HG03135 (cell line): ENCODE measurements at regions not wholly inside any gene's neighbourhood (a gene's known extent, or its start where the extent isn't known, plus 50 kb on each side); places are given as distances from the start of the nearest gene placed in this dataset.

Experiments used
- ATAC-seq: cut with Tn5 transposase; IDR thresholded peaks from one replicate; pipeline ENCODE4 v1.9.1; 2021; ENCODE audit warnings: mild to moderate bottlenecking, moderate library complexity; ENCODE audit not compliant: unreplicated experiment

DNA sequence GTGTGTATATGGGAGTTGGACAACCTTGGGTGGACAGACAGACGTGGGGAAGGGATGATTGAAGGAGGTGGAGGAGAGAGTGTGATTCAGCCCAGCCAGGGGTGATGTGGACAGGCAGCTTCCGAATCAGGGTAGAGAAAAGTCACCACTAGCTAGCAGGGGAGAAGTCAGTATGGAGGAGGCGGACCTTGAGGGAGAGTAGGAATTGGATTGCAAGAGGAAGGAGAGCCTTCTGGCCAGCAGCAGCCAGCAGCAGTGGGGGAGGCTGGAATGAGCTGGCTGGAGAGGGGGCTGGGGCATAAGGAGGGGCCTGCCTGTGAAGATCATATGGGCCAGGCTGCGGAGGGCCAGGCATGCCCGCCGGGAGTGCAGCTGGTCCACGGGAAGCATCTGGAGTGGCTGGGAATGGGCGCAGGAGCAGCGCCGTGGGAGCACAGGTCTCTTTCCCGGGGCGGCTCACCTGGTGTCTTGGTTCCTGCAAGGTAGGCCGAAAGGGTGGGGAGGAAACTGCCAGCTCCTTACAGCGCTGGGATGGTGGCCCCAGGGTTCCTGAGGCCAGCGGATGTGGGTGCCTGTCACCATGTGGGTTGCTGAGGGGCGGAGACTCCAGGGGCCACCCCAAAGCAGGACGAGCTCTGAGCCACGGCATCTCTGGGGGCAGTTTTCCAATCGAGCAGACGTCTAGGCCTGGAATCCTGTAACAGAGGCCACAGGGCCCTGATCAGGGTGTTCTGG, 235.3 kb downstream of the SEC14L1 start:
- no peak for ATAC-seq

DNA sequence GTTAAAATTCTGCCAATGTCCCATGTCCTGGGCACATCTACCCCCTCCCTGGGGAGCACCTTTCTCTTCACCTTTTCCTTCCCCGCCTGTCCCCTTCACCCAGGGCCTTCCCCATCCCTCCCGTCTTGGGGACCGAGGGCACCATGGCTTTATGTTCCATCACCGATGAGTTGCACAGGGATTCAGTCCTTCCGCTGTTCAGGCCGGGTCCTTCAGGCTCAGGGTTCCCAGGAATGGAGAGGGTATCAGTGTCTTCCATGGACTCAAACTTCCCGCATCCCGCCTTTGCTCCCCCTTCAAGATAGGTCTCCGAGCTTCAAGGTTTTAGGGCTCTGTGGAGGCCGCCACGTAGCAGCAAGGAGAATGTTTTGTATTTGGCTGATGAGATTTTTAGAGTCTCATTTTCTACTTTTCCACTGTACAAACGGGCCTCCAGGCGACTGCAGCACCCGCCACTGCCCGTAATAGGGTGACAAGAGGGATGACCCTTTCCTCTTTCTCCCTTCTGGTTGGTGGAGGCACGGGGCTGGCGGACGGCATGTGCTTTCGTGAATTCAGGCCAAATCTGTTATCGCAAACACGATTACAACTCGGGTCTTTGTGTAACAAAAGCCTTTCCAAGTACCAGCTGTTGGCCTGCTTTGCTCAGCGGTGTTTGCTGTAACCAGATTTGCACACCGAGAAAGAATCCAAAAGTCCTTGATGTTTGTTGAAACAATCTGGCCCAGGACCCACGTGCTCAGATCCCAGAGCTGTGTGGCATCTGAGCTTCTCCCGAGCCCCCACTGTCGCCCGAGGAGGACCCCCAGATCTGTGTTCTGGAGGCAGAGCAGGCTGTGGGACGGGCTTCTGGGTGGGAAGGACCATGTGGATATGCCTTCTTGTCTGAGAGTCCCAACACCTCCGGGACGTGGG, 236.3 kb downstream of the SEC14L1 start:
- no peak for ATAC-seq

DNA sequence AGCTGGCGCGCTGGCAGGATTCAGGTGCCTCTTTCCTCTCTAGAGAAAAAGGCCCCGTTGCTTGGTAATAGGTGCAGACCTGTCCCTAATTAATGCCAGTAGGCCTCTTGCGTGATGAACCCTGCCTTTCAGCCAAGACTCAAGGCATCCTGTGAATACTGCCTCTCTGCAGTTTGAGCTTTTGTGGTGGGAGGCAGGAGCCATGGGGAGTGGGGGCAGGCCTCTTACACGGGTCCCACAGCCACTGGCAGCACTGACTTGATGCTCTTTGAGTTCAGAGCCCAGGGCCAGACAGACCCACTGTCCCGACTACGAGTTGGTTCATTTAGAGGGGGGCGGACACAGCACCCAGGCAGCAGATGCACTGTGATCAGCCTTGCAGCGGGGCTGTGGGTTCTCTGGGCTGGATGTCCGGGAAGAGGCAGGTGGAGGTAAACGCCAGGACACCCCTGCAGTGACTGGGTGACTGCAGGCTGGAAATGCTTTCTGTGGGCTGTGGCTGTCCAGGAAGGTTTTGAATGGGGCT, 237.0 kb downstream of the SEC14L1 start:
- ATAC-seq, result no peak

DNA sequence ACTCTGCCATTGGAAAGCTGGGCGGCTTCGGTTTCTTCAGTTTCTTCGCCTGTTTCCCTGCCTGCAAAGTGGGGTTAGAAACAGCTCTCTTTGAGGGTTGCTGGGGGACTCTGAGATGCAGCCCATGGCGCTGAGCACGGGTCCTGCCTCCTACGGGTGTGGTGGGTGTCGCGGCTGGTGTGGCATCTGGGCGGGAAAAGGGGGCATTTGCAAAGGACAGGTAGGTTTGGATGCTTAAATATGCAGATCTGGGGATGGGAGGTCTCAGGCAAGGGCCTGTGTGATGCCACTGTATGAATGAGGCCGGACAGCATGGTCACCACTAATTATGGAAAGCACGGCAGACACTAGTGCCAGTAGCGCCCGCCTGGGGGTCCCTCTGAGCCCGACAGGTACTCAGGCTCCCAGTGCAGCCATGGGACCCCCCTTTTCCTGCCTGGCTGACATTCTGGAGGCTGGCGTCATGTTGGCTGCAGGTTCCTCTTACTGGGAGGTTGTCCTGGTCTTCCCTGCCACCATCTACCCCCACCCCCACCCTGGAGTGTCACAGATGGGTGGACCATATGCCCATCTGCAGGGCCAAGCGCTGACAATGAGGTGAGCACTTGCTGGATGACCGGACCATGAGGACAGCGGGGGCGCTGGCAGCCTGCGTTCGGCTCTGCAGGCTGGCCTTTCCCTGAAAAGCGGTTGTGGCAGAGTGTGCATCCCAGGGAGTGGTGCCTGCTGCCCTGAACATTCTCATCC, 237.7 kb downstream of the SEC14L1 start:
- ATAC-seq, result no peak

DNA sequence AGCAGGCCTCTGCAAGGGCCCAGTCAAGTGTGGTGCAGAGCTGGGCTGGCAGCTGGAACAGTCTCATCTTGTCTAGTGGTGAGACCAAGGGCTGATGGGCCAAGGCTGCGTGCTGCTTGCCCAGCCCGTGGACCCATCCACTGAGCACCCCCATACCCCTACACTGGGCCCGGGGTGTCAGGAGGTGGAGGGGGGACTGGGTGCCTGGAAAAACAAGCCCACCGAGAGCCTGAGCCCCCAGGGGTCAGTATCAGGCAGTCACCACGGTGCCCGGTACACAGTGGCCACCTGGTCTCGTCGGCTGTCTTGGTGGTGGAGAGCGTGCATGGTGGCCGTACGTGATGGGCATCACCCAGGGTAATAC, 238.3 kb downstream of the SEC14L1 start:
- no peak for ATAC-seq

DNA sequence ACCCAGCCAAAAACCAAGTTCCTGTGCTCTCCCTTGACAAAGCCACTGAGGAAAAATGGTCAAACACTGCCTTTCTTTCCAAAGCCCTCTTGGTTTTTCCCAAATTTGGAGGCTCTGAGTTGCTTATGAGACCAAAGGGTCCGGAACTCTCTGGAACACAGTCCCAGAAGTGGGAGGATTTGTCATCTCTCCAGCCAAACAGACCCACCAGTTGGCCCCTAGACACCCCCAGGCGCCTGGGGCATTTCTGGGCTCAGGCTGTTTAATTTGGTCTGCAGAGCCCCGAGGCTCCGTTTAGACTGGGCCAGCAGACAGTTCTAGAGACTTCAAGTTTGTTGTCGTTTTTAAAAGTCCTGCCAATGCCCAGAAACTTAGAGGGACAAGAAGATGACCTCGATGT, 239.1 kb downstream of the SEC14L1 start:
- no peak for ATAC-seq

DNA sequence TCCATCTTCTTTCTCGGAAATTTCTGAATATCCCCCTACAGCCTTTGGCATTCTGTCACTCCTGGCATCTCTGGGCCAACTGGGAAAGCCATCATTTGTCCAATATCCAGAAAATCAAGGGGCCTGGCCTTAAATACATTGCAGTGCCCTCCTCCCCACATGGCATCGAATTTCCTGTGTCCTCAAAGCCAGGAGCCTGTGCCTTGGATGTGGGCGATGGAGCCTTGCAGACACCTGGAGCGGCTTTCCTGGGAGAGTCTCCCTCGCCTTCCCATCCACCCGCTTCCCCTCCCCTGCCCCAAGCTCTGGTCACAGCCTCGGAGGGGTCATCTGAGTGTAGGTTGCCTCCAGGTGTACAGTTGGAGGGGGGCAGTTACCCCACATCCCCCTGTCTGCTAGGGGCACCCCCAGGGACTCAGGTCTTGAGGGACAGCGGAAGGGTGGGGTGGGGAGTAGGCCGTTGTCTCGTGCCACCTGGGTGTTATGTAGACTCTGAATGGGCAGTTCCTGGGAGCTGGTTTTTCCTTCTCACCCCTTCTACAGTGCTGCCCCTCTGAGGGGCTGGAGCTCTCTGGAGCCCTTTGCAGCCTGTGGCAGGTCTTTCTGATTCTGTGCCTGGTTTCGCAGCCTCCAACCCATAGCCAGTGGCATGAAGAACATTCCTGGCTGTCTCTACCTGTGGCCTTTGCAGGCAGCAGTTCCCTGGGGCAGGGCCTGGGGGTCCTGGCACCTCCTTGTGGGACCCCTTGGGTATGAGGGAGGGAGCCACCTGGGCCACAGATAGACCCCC, 239.8 kb downstream of the SEC14L1 start:
- ATAC-seq, result no peak

DNA sequence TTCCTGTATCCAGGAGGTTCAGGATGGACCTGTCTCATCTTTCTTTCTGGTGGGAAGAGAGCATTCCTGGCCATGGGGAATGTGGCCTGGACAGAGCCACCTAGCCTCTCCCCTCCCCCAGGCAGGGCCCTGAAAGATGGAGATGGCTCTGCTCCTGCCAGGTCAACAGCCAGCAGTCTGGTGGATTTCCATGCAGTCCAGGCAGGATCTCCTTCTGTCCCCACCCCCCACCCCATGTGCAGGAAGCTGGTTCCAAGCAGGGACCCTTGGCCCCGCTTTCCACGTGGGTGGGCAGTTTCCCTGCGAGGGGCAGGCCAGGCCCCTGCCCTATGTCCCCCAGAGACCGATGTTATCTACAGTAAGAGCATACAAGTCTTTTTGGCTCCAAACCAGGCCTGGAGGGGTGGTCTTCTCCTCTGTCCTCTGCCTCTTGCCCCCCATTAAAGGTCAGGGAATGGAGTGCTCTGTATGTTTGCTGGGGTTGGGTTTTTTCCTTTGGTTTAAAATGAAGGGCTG, 240.5 kb downstream of the SEC14L1 start:
- no peak for ATAC-seq

DNA sequence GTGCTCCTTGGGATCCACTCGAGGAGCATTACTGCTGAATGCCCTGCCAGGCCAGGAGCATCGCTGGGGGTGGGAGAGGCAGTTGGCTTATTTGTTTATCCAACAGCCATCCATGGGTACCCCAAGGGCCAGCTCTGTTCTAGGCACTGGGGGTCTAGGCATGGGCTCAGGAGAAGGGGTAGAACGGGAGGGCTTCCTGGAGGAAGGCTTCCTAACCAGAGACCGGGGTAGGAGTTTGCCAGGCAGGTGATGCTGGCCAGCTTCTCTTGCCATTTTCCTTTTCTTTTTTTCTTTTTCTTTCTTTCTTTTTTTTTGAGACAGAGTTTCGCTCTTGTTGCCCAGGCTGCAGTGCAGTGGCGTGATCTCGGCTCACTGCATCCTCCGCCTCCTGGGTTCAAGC, 241.0 kb downstream of the SEC14L1 start:
- no peak for ATAC-seq

DNA sequence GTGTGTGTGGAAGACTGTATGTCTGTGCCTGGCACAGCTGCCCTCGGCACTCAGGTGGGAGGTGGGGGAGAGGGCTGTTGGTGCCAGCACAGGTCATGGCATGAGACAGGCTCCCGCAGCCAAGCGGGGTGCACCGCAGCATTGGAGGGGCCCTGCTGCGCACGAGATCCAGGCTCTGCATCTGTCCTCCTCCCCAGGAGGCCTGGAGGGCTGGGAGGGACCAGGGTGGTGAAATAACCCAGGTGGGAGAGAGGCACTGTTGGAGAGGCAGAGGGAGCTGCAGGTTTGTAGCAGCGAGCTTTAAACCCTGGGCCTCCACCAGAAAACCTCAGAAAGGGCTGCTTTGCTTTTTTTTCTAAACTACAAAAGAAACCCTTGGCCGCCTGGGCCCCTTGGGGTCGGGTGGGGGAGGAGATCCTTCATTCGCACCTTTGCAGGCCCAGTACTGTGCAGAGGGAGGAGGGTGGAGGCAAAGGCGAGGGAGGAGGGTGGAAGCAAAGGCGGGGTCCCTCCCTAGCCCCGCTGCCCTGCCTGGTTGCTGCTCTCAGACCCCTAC, 241.7 kb downstream of the SEC14L1 start:
- ATAC-seq, result no peak

DNA sequence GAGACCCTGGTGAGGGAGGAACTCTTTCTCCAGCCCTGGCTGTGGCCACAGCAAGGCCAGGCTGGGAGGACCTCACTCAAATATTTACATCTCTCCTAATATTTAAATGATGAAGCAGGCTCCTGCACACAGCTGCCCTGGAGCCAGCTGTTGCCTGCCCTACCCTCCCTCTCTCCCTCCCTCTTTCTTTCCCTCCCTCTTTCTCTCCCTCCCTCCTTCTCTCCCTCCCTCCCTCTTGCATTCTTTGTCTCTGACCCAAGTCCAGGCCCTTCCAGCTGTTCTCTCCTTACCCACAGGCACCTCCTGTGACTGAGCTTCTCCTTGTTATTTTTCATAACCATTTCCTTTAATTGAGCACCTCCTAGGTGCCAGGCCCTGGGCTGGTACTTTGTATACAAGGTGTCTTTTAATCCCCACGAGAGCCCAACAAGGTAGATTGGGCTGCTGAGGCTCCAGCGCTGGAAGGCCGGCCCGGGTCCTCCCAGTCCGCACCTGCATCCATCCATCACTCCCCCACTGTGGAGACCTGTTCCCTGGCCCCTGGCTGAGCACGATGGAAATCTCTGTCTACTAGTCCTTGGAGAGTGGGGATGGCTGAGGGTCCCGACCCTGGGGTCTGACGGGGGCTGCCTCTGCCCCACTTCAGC, 242.3 kb downstream of the SEC14L1 start:
- ATAC-seq, result no peak

DNA sequence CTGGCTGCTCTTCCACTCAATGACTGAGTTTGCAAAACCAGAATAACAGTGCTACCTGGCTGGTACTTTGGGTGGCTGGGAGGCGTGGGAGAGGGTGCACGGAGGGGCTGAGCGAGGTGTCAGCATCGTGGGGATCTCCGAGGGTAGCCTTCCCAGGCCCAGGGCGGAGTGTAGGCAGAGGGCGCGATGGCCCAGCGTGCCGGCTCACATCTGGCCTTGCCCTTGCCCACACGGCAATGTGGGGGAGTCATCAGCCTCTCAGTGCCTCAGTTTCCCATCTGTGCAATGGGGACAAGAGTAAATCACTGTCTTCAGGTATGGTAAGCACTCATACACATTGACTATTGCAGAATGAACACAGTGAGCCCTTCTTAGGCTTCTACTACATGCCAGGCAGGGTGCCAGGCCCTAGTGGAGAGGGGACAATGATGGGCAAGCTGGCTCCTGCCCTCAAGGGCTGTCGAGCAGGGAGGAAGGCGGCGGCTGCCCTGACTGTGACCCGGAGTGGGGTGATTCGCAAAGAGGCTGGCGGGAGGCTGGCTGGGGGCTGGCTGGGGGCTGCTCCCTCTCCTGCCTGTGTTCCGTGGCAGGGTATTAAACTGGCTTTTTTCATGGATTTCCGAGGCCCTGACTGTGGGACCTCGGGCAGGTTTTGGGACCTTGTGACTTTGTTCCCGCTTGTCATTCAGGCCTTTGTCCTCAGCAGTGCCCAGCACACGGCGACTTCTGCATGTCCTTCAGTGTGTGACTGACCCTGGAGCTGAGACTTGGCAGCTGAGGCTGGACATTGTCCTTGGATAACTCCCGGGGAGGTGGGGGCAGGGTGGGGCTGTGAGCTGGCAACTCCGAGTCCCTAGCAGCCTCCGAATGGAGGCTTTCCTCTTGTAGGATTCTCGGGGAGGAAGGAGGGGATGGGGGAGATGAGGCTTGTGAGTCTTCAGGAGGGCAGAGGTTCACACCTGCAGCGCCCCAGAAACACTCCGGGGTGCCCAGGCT, 243.1 kb downstream of the SEC14L1 start:
- ATAC-seq, result no peak

DNA sequence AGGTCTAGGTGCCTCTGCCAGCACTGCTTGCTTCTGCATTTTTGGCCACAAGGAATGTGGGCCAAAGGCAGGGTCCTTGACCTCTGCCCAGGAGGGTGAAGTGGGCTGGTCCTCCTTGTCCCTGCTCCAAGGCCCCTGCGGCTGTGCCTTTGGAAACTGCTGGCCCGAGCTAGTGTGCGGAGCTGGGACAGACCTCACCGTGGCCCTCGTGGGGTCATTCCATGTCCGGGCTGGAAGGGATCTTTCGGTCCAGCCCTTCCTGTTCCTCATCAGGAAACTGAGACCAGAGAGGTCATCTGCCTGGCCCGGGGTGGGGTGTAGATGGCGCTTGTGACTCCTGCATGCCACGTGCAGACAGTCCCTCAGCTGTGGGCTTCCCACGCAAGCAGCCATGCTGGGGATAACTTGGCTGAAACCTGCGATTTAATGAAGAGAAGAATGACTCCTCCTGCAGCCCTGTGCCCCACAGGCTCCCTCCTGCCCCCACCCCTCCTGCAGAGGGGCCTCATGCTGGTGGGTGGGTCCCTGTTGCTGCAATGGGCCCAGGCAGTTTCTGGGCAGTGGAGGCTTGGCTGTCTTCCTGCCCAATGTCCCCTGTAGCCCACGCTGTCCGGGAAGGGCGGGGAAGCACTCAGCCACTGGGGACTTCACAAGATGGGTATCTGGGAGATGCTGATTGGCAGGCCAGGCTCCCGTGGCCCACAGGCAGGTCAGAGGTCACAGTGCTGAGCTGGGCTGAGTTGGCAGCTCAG, 245.2 kb downstream of the SEC14L1 start:
- ATAC-seq, result no peak

DNA sequence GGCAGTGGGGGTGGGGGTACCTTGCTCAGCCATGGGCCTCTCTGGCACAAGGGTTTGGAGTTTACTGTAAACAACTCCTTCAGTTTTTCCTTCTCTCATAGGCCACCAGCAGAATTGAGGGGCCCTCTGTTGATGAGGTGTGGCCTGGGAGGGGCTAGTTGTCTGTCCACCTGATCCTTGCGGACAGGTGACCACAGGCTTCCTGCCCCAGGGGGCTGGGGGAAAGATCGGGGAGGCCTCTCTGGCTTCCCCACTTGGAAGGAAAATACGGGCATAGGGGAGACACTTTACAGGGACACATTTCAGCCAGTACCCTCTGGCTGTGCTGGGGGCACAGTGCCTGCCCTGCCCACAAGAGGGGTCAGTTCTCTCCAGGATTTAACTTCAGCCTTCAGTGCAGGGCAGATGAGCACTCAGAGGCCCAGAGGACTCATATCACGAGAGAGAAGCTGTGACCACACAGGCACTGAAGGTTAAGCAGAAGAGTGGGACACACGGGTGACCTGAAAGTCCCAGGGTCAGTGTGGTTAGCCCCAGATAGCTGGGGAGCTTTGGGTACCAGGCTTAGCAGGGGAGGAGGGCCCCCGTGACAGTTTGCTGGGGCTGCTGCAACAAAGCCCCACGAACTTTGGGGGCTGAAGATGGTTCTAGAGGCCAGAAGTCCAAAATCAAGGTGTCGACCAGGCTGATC, 245.9 kb downstream of the SEC14L1 start:
- no peak for ATAC-seq

DNA sequence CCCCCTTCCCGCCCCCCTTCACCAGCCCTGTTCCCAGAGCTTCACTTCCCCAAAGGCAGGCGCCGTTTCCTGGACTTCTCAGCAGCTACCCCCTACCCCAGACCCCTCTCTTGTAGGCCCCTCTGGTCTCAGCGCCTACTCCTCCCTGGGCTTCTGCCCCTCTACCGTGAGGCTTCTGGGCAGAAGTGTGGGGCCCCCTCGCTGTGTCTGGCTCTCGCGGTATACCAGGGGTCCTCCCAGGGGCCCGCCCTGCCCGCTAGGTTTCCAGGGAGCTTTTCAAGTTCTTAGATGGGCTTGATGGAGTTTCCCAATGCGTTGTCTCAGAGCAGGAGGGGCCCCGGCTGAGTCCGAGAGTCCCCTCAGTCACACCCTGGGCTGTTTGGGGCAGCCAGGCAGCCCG, 247.1 kb downstream of the SEC14L1 start:
- ATAC-seq, result no peak

DNA sequence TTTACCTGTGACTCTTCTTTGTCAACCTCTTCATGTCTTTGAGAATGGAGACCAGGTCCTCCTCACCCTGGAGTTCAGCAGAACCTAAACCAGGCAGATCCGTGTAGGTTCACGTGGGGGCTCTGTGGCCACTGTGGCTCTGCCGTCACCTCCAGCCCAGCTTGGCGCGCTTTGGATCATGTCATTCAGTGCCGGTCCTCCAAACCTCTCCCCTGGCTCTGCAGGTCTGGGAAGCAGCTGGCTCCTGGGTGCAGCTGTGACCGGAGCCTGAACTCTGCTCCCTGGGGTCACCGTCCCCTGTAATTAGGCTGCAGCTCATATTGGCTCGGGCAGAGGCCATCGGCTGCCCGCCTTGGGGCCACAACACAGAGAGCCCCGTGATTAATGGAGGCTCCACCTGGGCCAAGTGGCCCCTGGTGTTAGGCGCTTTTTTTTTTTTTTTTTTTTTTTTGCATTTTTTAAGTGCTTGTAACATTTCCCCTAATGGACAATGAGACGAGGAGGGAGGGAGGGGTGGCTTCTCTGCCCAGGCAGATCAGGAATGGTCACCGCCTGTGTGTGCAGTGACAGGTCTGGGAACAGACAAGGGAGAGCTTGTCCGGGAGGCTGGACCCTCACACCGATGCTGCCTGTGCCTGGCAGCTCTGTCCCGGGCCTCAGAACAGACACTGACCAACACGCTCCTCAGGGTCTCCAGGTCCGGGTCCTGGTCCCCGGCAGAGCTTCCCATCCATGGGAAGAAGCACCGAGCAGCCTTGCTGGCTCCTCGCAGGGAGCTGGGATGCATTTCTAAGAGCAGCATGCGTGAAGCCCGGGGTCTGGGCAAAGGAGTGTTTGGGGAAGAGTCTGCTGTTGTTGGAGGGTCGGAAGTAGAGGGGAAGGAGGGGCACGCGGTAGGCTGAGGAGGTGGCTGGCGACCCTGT, 247.9 kb downstream of the SEC14L1 start:
- no peak for ATAC-seq
